SU-DHL-6 (cell line): ENCODE measurements at regions not wholly inside any gene's neighbourhood (a gene's known extent, or its start where the extent isn't known, plus 50 kb on each side); places are given as distances from the start of the nearest gene placed in this dataset.

Experiments used
- H2AFZ ChIP-seq: fragments of 200-600 bp; sonication (generic); 2 replicates; pipeline ENCODE4 v1.6.1; 2014; ENCODE audit warnings: low read depth, mild to moderate bottlenecking, moderate library complexity, mixed read lengths, antibody characterized with exemption, low read length; ENCODE audit not compliant: severe bottlenecking
- H3F3A ChIP-seq: fragments of 200-600 bp; shearing (Covaris generic); 2 replicates; pipeline ENCODE4 v1.6.0; 2016; ENCODE audit warnings: antibody characterized with exemption, mild to moderate bottlenecking; ENCODE audit not compliant: insufficient read depth
- H3K27ac ChIP-seq: fragments of 200-600 bp; sonication (generic); 2 replicates; pipeline ENCODE4 v1.5.1; 2016; ENCODE audit warnings: low read depth, mild to moderate bottlenecking, low read length, moderate library complexity, mixed read lengths
- H3K27me3 ChIP-seq: fragments of 200-600 bp; sonication (generic), shearing (Covaris generic); 2 replicates; pipeline ENCODE4 v1.6.0; 2014; ENCODE audit warnings: mild to moderate bottlenecking, low read length
- H3K36me3 ChIP-seq: fragments of 200-600 bp; sonication (generic); 2 replicates; pipeline ENCODE4 v1.6.1; 2014; ENCODE audit warnings: mild to moderate bottlenecking, low read length, mixed read lengths
- H3K4me2 ChIP-seq: fragments of 300-600, 200-600 bp; shearing (Covaris generic), sonication (generic); 2 replicates; pipeline ENCODE4 v1.6.0; 2014; ENCODE audit warnings: low read length, low read depth, mild to moderate bottlenecking; ENCODE audit not compliant: poor library complexity, severe bottlenecking
- H3K4me3 ChIP-seq: fragments of 200-600 bp; sonication (generic); 2 replicates; pipeline ENCODE4 v1.5.1; 2014; ENCODE audit warnings: antibody characterized with exemption, low read length, mild to moderate bottlenecking, mixed read lengths; ENCODE audit not compliant: insufficient read depth, poor library complexity, severe bottlenecking
- H3K79me2 ChIP-seq: fragments of 200-600 bp; sonication (generic); 2 replicates; pipeline ENCODE4 v1.6.1; 2014; ENCODE audit warnings: mild to moderate bottlenecking, low read length, moderate library complexity; ENCODE audit not compliant: insufficient read depth
- H3K9ac ChIP-seq: fragments of 200-600 bp; sonication (generic); 2 replicates; pipeline ENCODE4 v1.7.0; 2014; ENCODE audit warnings: mild to moderate bottlenecking, low read length
- H3K9me2 ChIP-seq: fragments of 200-600 bp; sonication (generic); replicated peaks from 2 replicates; pipeline ENCODE4 v1.6.1; 2014; ENCODE audit warnings: low read length; ENCODE audit not compliant: insufficient read depth
- H3K9me3 ChIP-seq: fragments of 200-600 bp; sonication (generic); 2 replicates; pipeline ENCODE4 v1.6.1; 2014; ENCODE audit warnings: low read length, mixed read lengths; ENCODE audit not compliant: insufficient read depth
- H4K20me1 ChIP-seq: fragments of 200-600 bp; sonication (generic); 2 replicates; pipeline ENCODE4 v1.6.1; 2014; ENCODE audit warnings: low read depth, mild to moderate bottlenecking, antibody characterized with exemption, low read length, moderate library complexity, mixed read lengths
- CTCF ChIP-seq: fragments of 200-600 bp; sonication (generic); IDR thresholded peaks from one replicate; pipeline ENCODE4 v1.5.1; 2017; ENCODE audit warnings: antibody characterized with exemption, mild to moderate bottlenecking, low read length, moderate library complexity; ENCODE audit not compliant: insufficient read depth, poor library complexity, severe bottlenecking
- EZH2phosphoT487 ChIP-seq: fragments of 200-600 bp; sonication (generic), shearing (Covaris generic); conservative IDR thresholded peaks from 2 replicates; pipeline ENCODE4 v1.6.1; 2018; ENCODE audit warnings: mild to moderate bottlenecking, antibody characterized with exemption, low read length, moderate library complexity, mixed read lengths

GRCh38 chr5:91730026-91730425 is 346.9 kb upstream of the ARRDC3 start:
- no peak overlapping the region for H3K4me2 ChIP-seq
- H3K4me3 ChIP-seq, result no peak overlapping the region
- H3K27me3 ChIP-seq, result no peaks in the 10 kb centered on the region
- H3F3A ChIP-seq, result no peaks in the 10 kb centered on the region
- no peak overlapping the region for H3K9ac ChIP-seq
- H4K20me1 ChIP-seq, result no peaks in the 10 kb centered on the region
- TF ChIP-seq CTCF, result no peak
- no peak for TF ChIP-seq EZH2phosphoT487
- no peaks in the 10 kb centered on the region for H3K9me2 ChIP-seq
- H2AFZ ChIP-seq, result no peak overlapping the region
- H3K79me2 ChIP-seq, result no peaks in the 10 kb centered on the region
- H3K36me3 ChIP-seq, result no peaks in the 10 kb centered on the region
- no peak overlapping the region for H3K27ac ChIP-seq
- no peaks in the 10 kb centered on the region for H3K9me3 ChIP-seq

DNA sequence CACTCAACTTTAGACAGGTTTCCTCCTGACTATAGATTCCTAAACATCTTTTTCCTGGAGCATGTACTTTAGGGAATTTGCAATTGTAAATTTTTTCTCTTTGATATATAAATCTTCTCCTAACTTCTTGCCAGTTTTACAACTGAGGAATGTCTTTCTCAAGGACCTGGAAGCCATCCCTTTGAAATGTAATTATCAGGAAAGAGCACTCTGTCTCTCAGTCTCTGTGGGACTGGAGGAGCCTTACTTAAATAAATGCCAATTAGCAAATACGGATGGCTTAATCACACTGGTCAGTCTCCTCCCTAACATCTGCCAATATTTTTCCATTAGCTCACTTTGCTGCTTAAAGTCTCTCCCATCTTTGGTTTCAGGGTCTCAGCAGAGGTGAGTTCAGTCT is 344.3 kb upstream of the ARRDC3 start:
- Histone ChIP-seq H3K27me3 (no peaks in the 10 kb centered on the region), H3K27ac (no peak overlapping the region), H3K4me2 (no peak overlapping the region)

DNA sequence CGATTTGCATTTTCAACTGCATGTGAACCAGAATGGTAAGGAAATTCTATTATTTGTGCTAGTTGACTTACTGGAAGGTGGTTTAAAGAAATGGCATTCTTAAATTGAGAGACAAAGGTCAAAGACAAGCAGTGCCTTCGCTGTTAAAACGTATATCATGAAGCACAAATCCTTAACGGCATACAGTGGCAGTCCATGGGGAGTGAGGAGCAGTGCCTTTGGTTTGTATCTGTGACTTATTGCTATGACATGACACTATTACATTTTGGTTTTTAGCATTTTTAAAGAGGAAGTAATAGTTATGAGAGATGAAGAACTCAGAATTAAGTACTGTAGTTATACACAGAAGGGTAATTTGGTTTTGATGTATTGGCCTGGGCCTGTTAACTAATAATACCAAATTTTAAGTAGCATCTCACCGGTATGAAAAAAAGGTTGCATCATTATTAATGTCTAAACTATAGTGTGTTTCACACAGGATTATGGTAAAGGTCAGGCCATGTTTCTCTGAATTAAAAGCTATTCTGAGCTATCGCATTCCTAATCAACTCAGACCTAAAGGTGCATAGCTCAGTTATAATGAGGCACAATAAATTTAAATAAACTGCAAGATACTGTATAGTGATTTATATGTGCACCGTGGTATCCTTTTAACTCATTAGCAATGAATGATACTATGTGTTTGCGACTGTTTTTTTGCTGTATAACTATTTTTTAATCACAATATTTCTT is 339.8 kb upstream of the ARRDC3 start:
- Histone ChIP-seq H3K27ac (no peak overlapping the region), H3K9me2 (no peaks in the 10 kb centered on the region), H3F3A (no peaks in the 10 kb centered on the region), H3K79me2 (no peaks in the 10 kb centered on the region), H3K9me3 (no peaks in the 10 kb centered on the region), H3K4me3 (no peak overlapping the region), H3K4me2 (no peak overlapping the region), H2AFZ (no peak overlapping the region), H3K27me3 (no peaks in the 10 kb centered on the region), H3K9ac (no peak overlapping the region), H4K20me1 (no peaks in the 10 kb centered on the region), H3K36me3 (no peaks in the 10 kb centered on the region)
- TF ChIP-seq CTCF (no peak), EZH2phosphoT487 (no peak)

More for the DNA sequence above, 344.3 kb upstream of the ARRDC3 start:
- Histone ChIP-seq H3K4me3 (no peak overlapping the region), H3K36me3 (no peaks in the 10 kb centered on the region), H2AFZ (no peak overlapping the region), H3K79me2 (no peaks in the 10 kb centered on the region), H4K20me1 (no peaks in the 10 kb centered on the region), H3K9ac (no peak overlapping the region), H3K9me2 (no peaks in the 10 kb centered on the region), H3K9me3 (no peaks in the 10 kb centered on the region), H3F3A (no peaks in the 10 kb centered on the region)
- TF ChIP-seq CTCF (no peak), EZH2phosphoT487 (no peak)
